ENCODE measurements at regions not wholly inside any gene's neighbourhood (a gene's known extent, or its start where the extent isn't known, plus 50 kb on each side); places are given as distances from the start of the nearest gene placed in this dataset.

DNA sequence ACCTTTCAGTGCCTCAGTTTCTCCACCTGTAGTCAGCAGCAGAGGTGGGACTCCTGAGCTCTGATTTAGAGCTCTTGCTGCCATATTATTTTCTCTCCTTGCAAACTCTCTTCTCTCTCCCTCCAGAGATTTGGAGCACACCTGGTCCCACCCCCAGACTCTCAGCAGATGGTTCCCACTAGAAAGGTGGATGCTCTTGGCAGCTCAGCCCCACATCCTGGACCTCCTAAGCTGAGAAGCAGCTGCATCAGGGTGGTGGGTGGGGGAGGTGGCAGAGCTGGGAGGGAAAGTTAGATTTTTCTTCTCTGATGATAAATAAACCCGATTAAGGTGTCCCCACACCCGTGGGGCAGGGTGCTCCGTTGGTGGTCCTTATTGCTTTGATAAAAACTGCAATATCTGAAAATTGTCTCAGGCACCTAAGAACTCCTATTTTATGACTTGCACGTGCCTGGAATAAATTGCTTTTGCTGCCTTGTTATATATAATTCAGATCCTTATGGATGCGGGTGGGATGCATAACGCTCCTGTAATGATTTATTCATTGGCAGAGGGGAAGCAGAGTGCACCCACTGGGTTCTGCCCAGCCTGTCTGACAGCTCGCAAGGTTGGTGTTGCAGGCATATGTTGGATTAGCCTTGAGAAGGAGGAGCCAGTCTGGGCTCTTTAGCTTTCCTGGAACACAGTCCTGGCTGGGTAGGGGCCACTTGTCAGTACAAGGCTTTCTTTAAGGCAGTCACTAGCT lies 214.2 kb downstream of the SUDS3 start (continued):
- TF ChIP-seq, protein P1, sequence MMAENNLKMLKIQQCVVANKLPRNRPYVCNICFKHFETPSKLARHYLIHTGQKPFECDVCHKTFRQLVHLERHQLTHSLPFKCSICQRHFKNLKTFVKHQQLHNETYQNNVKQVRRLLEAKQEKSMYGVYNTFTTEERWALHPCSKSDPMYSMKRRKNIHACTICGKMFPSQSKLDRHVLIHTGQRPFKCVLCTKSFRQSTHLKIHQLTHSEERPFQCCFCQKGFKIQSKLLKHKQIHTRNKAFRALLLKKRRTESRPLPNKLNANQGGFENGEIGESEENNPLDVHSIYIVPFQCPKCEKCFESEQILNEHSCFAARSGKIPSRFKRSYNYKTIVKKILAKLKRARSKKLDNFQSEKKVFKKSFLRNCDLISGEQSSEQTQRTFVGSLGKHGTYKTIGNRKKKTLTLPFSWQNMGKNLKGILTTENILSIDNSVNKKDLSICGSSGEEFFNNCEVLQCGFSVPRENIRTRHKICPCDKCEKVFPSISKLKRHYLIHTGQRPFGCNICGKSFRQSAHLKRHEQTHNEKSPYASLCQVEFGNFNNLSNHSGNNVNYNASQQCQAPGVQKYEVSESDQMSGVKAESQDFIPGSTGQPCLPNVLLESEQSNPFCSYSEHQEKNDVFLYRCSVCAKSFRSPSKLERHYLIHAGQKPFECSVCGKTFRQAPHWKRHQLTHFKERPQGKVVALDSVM (CRISPR knock-in tag; IDR thresholded peaks at IDR 0.05), result no peak
- TF ChIP-seq SP140L (CRISPR knock-in tag; IDR thresholded peaks at IDR 0.05; ENCODE audit: borderline replicate concordance), result no peak

DNA sequence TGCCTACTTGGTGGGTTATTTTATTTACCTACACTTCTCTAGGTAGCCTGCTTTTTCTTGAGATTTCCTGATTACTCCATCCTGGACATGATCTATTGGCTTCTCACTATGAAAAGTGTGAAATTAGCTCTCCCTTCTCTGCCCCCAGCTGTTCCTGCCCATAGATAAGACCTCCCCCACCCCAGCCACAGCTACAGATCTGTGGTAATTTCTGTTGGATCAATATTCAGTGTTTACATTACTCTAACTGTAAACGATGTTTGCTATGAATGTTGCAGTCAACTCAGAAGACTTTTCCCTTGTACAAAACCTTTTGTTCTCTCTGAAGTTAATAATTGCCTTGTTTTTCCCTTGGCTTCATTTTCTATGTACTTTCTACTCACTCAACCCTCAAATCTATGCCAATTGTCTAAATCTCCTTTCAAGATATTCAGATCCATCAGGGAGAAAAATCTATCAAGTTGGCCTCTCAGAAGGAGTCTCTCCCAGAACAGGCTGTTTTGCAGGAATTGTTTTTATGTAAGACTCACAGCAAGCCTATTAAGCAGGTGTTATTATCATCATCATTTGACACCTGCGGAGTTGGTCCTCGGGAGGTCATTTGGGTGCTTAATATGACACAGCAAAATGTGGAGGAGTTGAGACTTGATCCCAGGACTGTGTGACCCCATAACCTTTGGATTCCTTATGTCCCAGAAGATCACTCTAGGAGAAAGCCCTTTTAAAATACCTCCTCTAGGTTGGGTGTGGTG lies 227.4 kb downstream of the SUDS3 start:
- H4K20me1 ChIP-seq (ENCODE audit: insufficient read depth, low read length), result no peaks in the 10 kb centered on the region
- WGBS (ENCODE audit: low lambda C conversion rate), result 3% methylated on average over 3 of the region's 3 CpGs
- no peaks in the 10 kb centered on the region for H3K79me2 ChIP-seq (ENCODE audit: insufficient read depth, low read length)
- intact Hi-C loops (cut with micrococcal nuclease; ENCODE audit: unreplicated experiment), result no loop called here
- no peaks in the 10 kb centered on the region for H3K36me3 ChIP-seq (replicated peaks in 1 of 2; ENCODE audit: control insufficient read depth in 1 of 2, insufficient read depth in 2 of 2, low read length in 2 of 2)
- no peak overlapping the region for H3K9ac ChIP-seq (ENCODE audit: insufficient read depth, low read depth, low read length)
- ChIA-PET POLR2A (no interaction called here), CTCF (ENCODE audit: low intra/inter-chr PET ratio, low total read pairs) (no interaction called here)
- H3K9me3 ChIP-seq (ENCODE audit: low read length), result no peaks in the 10 kb centered on the region
- H2AFZ ChIP-seq (ENCODE audit: low read length), result no peak overlapping the region
- H3K4me3 ChIP-seq (replicated peaks in 1 of 3; ENCODE audit: insufficient read depth in 1 of 3, low read depth in 2 of 3, low read length in 3 of 3), result no peak overlapping the region
- no peak for FAIRE-seq
- in situ Hi-C loops (cut with HindIII; ENCODE audit: extremely low pct_ligation_motif_present, low pct_unique_long_range_greater_than_20kb), result no loop called here
- peaks cover 0 to 1% of the 10 kb centered on the region in 2 experiments; a peak in 2 of 5 replicates for H3K27me3 ChIP-seq (ENCODE audit: control insufficient read depth in 1 of 2, insufficient read depth in 2 of 2, low read length in 2 of 2)
- ATAC-seq, result peak; percentile 96
- H3K4me1 ChIP-seq (ENCODE audit: insufficient read depth, low read length), result peaks cover 36% of the 10 kb centered on the region
- DNase-seq (ENCODE audit: low spot score), result peak; percentile 74
- BruUV-seq (replicated peaks), result no TSS peak
- H3K4me2 ChIP-seq (ENCODE audit: low read depth, low read length), result peak overlapping the region; percentile 35
- no peak overlapping the region for H3K27ac ChIP-seq (ENCODE audit: extremely low read length, insufficient read depth, low read length)
- TF ChIP-seq ELF3 (CRISPR knock-in tag; IDR thresholded peaks at IDR 0.05) (peak; percentile 42; the same call in 1 of the 2 replicates), SOX6 (IDR thresholded peaks at IDR 0.05) (no peak), SOX6 (CRISPR knock-in tag; IDR thresholded peaks at IDR 0.05) (peak; percentile 99), KDM6A (CRISPR knock-in tag; IDR thresholded peaks at IDR 0.05; ENCODE audit: low read depth) (peak; percentile 67), NFIC (IDR thresholded peaks at IDR 0.05; ENCODE audit: low read length) (peak; percentile 66; the same call in 1 of the 2 replicates), ZNF3 (CRISPR knock-in tag; IDR thresholded peaks at IDR 0.05) (peak; percentile 51; the same call in 1 of the 2 replicates), MED1 (CRISPR knock-in tag; IDR thresholded peaks at IDR 0.05) (0 out of 2 replicates have a peak, but pooled peaks have one; percentile 31), ZNF326 (CRISPR knock-in tag; IDR thresholded peaks at IDR 0.05; ENCODE audit: borderline replicate concordance) (no peak), GATAD2A (CRISPR knock-in tag; IDR thresholded peaks at IDR 0.05) (peak; percentile 93), NFKBIZ (CRISPR knock-in tag; IDR thresholded peaks at IDR 0.05) (no peak), PHF5A (CRISPR knock-in tag; IDR thresholded peaks at IDR 0.05; ENCODE audit: low read depth, unreplicated experiment) (no peak), FOXA3 (CRISPR knock-in tag; IDR thresholded peaks at IDR 0.05) (peak; percentile 96), FOXA1 (IDR thresholded peaks at IDR 0.05) (peak; percentile 83), FOXA1 (CRISPR knock-in tag; IDR thresholded peaks at IDR 0.05) (peak; percentile 78), HDAC2 (CRISPR knock-in tag; IDR thresholded peaks at IDR 0.05) (peak; percentile 50; the same call in 1 of the 2 replicates)
- TF ChIP-seq, protein P2, sequence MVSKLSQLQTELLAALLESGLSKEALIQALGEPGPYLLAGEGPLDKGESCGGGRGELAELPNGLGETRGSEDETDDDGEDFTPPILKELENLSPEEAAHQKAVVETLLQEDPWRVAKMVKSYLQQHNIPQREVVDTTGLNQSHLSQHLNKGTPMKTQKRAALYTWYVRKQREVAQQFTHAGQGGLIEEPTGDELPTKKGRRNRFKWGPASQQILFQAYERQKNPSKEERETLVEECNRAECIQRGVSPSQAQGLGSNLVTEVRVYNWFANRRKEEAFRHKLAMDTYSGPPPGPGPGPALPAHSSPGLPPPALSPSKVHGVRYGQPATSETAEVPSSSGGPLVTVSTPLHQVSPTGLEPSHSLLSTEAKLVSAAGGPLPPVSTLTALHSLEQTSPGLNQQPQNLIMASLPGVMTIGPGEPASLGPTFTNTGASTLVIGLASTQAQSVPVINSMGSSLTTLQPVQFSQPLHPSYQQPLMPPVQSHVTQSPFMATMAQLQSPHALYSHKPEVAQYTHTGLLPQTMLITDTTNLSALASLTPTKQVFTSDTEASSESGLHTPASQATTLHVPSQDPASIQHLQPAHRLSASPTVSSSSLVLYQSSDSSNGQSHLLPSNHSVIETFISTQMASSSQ (IDR thresholded peaks at IDR 0.05; ENCODE audit: low read depth), result peak; percentile 89
- TF ChIP-seq, protein P2 (CRISPR knock-in tag; IDR thresholded peaks at IDR 0.05; ENCODE audit: borderline replicate concordance), result peak; percentile 61; the same call in 1 of the 2 replicates
